Upper lobe of right lung (tissue), 1 donor: ENCODE measurements at regions not wholly inside any gene's neighbourhood (a gene's known extent, or its start where the extent isn't known, plus 50 kb on each side); places are given as distances from the start of the nearest gene placed in this dataset.
"Not testable (repeated sequence)": the region's sequence is repeated elsewhere in the genome, so short reads cannot be mapped to it uniquely, and the experiment has no call there.

ENCODE experiments used
- ATAC-seq: fragments of 200-7000 bp; cut with Tn5 transposase; one replicate; pipeline ENCODE4 v1.9.1; 2020; ENCODE audit warnings: mild to moderate bottlenecking, moderate library complexity
- DNase-seq: peaks from one replicate; pipeline ENCODE4 v3.0.0-alpha.2; 2020
- H3K27ac ChIP-seq: fragments of 200-600 bp; one replicate; pipeline ENCODE4 v1.8.0; 2022
- H3K27me3 ChIP-seq: fragments of 200-600 bp; one replicate; pipeline ENCODE4 v1.8.0; 2022; ENCODE audit warnings: mild to moderate bottlenecking
- H3K36me3 ChIP-seq: fragments of 200-600 bp; one replicate; pipeline ENCODE4 v1.8.0; 2022
- H3K4me1 ChIP-seq: fragments of 200-600 bp; one replicate; pipeline ENCODE4 v1.8.0; 2022
- H3K4me3 ChIP-seq: fragments of 200-600 bp; one replicate; pipeline ENCODE4 v1.8.0; 2022; ENCODE audit warnings: mild to moderate bottlenecking
- H3K9me3 ChIP-seq: fragments of 200-600 bp; one replicate; pipeline ENCODE4 v1.8.0; 2022
- CTCF ChIP-seq: fragments of 200-600 bp; IDR thresholded peaks from one replicate; pipeline ENCODE4 v1.8.0; 2022; ENCODE audit warnings: antibody characterized with exemption
- intact Hi-C: fragments of 100-400 bp; cut with DNase I; formaldehyde crosslinking; loops from one replicate; pipeline ENCODE4 v1.11.0; 2022
- donor health status: DM: no; HTN: yes; CAD: no; lungs with severe emphysema.

GRCh38 chr6:94734751-94735150, 842.6 kb upstream of the MANEA start:
- DNase-seq (no peak), ATAC-seq (no peak)
- TF ChIP-seq CTCF, result no peak
- Histone ChIP-seq H3K9me3 (no peaks in the 10 kb centered on the region), H3K27me3 (no peaks in the 10 kb centered on the region), H3K4me3 (no peak overlapping the region), H3K4me1 (no peaks in the 10 kb centered on the region), H3K36me3 (no peaks in the 10 kb centered on the region), H3K27ac (no peak overlapping the region)
- intact Hi-C loops, result no loop called here

- H3K27ac ChIP-seq, result no peak overlapping the region
- no peak for ATAC-seq
- no peaks in the 10 kb centered on the region for H3K36me3 ChIP-seq
- no peaks in the 10 kb centered on the region for H3K9me3 ChIP-seq
- DNase-seq, result no peak
- intact Hi-C loops, result no loop called here
- TF ChIP-seq CTCF, result no peak
- H3K4me3 ChIP-seq, result no peak overlapping the region
- no peaks in the 10 kb centered on the region for H3K27me3 ChIP-seq
- no peaks in the 10 kb centered on the region for H3K4me1 ChIP-seq
These were observed 844.3 kb upstream of the MANEA start for GRCh38 chr6:94733066-94733465.

- DNase-seq, result no peak
- ATAC-seq, result no peak
- Histone ChIP-seq H3K27ac (no peak overlapping the region), H3K4me1 (no peaks in the 10 kb centered on the region), H3K36me3 (no peaks in the 10 kb centered on the region), H3K27me3 (no peaks in the 10 kb centered on the region), H3K9me3 (no peaks in the 10 kb centered on the region), H3K4me3 (no peak overlapping the region)
- no peak for TF ChIP-seq CTCF
- intact Hi-C loops, result no loop called here
These were observed 849.6 kb upstream of the MANEA start for GRCh38 chr6:94727710-94728109.

DNA sequence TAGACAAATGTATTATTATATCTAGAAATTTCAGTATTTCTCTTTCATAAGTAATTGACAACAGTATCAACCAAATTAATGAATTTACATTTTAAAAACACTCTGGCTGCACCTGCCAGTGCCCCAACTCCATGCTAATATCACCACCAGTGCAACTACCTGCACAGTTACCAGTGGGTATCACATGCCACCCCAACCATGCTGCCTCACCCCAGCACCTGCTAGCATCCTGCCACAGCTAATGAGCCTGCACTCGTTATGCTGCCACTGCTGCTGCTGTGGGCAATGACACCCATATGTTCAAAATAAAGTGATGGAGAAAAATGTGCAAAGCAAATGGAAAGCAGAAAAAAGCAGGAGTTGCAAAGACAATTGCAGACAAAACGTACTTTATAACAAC, 855.9 kb upstream of the MANEA start:
- H3K27ac ChIP-seq, result no peak overlapping the region
- no peak overlapping the region for H3K4me3 ChIP-seq
- DNase-seq (no peak), ATAC-seq (no peak)
- H3K27me3 ChIP-seq, result no peaks in the 10 kb centered on the region
- intact Hi-C loops, result no loop called here
- TF ChIP-seq CTCF, result no peak
- H3K9me3 ChIP-seq, result no peaks in the 10 kb centered on the region
- no peaks in the 10 kb centered on the region for H3K36me3 ChIP-seq
- no peaks in the 10 kb centered on the region for H3K4me1 ChIP-seq

- Histone ChIP-seq H3K4me3 (no peak overlapping the region), H3K36me3 (no peaks in the 10 kb centered on the region), H3K9me3 (no peaks in the 10 kb centered on the region), H3K27ac (no peak overlapping the region), H3K27me3 (no peaks in the 10 kb centered on the region), H3K4me1 (no peaks in the 10 kb centered on the region)
- DNase-seq (no peak), ATAC-seq (no peak)
- intact Hi-C loops, result no loop called here
- no peak for TF ChIP-seq CTCF
These were observed 863.9 kb upstream of the MANEA start for GRCh38 chr6:94713446-94713845.

- Histone ChIP-seq H3K9me3 (no peaks in the 10 kb centered on the region), H3K27me3 (no peaks in the 10 kb centered on the region), H3K36me3 (no peaks in the 10 kb centered on the region), H3K4me1 (no peaks in the 10 kb centered on the region), H3K4me3 (no peak overlapping the region), H3K27ac (no peak overlapping the region)
- no peak for TF ChIP-seq CTCF
- ATAC-seq (no peak), DNase-seq (no peak)
- intact Hi-C loops, result no loop called here
These were observed 878.6 kb upstream of the MANEA start for GRCh38 chr6:94698773-94699172.

- H3K27me3 ChIP-seq, H3K36me3 ChIP-seq, ATAC-seq, H3K4me3 ChIP-seq, intact Hi-C loops, H3K9me3 ChIP-seq, H3K27ac ChIP-seq, DNase-seq, H3K4me1 ChIP-seq: not testable (repeated sequence)
These were observed 890.1 kb upstream of the MANEA start for GRCh38 chr6:94687255-94687654.
